Activated CD4-positive, alpha-beta T cell treated with anti-CD3 and anti-CD28 coated beads, Interleukin-2, amount 50 U/mL, for 4 hours (primary cell): ENCODE measurements at regions not wholly inside any gene's neighbourhood (a gene's known extent, or its start where the extent isn't known, plus 50 kb on each side); places are given as distances from the start of the nearest gene placed in this dataset.
"Not testable (repeated sequence)": the region's sequence is repeated elsewhere in the genome, so short reads cannot be mapped to it uniquely, and the experiment has no call there.

Source experiments
- DNase-seq, 2 experiments: peaks; one replicate each; pipeline ENCODE4 v3.0.0-alpha.2; 2020

DNA sequence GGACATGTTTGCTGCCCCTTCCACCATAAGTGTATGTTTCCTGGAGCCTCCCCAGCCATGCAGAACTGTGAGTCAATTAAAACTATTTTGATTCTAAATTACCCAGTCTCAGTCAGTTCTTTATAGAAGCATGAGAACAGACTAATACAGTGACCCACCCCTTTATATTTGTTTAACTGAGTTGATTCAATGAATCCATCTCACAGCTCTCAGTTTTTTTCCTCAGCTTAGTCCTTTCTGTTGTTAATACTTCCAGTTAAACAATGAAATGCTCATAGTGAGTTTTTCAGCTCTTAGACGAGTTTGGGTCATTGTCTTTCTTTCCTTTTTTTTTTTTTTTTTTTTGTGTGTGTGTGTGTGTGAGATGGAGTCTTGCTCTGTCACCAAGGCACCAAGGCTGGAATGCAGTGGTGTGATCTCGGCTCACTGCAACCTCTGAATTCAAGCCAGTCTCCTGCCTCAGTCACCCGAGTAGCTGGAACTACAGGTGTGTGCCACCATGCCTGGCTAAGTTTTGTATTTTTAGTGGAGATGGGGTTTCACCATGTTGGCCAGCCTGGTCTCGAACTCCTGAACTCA lies 627.4 kb downstream of the SPATA31A7 start:
- DNase-seq = not testable (repeated sequence)

DNA sequence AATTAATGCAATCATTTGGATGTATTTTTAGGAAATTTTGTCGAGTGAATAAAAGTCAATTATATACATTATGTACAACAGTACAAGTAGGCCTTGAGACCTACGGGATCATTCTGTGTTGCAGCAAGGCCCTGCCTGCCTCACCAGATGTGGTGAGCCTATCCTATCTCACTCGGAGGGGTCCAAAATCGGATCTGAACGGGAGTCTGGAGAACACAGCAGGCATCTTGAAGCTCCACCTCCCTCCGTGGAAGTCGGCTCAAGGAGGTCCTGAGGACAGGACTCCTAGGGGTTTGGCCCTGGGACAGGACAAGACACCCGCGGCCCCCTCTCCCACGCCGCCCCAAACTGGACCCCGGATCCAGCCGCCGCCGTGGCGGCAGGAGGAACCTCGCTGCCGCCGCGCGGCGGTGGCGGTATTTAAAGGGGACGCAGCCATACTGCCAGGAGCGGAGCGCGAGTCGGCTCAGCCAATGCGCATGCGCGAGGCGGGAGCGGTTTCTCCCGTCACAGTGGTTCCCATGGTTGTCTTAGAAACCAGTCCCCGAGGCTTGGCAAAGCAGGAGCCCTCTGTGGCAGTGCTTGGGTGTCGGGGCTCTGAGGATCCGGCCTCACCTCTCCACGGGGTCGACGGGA lies 663.9 kb downstream of the SPATA31A7 start:
- peak; percentile 80 to 84 for DNase-seq

DNA sequence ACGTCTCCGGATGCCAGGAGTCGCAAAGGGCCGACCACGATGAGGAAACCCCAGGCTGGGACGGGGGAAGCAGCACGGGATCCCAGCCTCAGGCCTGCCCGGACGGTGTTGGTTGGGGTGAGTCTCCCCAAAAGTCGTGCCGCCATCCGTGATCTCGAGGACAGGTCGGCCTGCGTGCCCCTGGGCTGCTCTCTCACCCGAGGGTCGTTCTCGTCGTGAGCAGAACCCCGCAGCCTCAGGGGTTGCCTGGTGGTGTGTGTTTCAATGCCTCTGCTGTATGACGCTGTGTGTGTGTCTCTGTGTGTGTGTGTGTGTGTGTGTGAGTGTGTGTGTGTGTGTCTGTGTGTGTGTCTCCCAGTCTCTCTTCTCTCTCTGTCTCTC lies 664.4 kb downstream of the SPATA31A7 start:
- not testable (repeated sequence) for DNase-seq

DNA sequence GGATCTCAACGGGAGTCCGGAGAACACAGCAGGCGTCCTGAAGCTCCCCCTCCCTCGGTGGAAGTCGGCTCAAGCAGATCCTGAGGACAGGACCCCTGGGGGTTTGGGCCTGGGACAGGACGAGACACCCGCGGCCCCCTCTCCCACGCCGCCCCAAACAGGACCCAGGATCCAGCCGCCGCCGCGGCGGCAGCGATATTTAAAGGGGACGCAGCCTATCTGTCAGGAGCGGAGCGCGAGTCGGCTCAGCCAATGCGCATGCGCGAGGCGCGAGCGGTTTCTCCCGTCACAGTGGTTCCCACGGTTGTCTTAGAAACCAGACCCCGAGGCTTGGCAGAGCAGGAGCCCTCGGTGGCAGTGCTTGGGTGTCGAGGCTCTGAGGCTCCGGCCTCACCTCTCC lies 666.4 kb downstream of the SPATA31A7 start:
- DNase-seq = not testable (repeated sequence)

GRCh38 chr9:61856858-61857453 lies 667.1 kb downstream of the SPATA31A7 start:
- peak in 1 of 2 experiments; percentile 1 for DNase-seq

GRCh38 chr9:61857709-61858351 lies 668.0 kb downstream of the SPATA31A7 start:
- DNase-seq = not testable (repeated sequence)

GRCh38 chr9:61862431-61862971 lies 672.7 kb downstream of the SPATA31A7 start:
- DNase-seq = peak; percentile 52 to 60

DNA sequence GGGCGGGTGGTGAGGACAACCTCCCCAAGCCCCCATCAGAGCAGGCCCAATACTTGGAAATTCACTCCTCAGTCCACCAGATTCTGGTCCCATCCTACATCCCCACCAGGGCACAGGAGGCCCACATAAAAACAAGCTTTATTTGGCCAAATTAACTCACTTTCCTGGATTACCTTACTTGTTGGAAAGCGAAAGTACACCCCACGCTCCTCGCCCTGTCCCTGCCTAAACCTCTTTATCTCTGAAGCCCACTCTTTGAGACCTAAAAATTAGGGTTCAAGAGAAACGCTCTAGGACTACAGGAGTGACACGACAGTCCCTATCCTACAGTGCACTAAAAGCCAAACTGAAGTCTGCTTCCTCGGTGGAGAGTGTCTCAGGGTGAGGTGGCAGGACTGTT lies 674.6 kb downstream of the SPATA31A7 start:
- not testable (repeated sequence) for DNase-seq

GRCh38 chr9:61868965-61869364 lies 679.1 kb downstream of the SPATA31A7 start:
- DNase-seq = not testable (repeated sequence)

- DNase-seq = not testable (repeated sequence)
Observed at GRCh38 chr9:61872329-61872728, 682.5 kb downstream of the SPATA31A7 start.
